ENCODE measurements at regions not wholly inside any gene's neighbourhood (a gene's known extent, or its start where the extent isn't known, plus 50 kb on each side); places are given as distances from the start of the nearest gene placed in this dataset.

GRCh38 chr20:41798930-41799502, 180.8 kb upstream of the CHD6 start:
- TF ChIP-seq, protein P1, sequence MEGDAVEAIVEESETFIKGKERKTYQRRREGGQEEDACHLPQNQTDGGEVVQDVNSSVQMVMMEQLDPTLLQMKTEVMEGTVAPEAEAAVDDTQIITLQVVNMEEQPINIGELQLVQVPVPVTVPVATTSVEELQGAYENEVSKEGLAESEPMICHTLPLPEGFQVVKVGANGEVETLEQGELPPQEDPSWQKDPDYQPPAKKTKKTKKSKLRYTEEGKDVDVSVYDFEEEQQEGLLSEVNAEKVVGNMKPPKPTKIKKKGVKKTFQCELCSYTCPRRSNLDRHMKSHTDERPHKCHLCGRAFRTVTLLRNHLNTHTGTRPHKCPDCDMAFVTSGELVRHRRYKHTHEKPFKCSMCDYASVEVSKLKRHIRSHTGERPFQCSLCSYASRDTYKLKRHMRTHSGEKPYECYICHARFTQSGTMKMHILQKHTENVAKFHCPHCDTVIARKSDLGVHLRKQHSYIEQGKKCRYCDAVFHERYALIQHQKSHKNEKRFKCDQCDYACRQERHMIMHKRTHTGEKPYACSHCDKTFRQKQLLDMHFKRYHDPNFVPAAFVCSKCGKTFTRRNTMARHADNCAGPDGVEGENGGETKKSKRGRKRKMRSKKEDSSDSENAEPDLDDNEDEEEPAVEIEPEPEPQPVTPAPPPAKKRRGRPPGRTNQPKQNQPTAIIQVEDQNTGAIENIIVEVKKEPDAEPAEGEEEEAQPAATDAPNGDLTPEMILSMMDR (IDR thresholded peaks at IDR 0.05; ENCODE audit: low read length) = no peak
- no peak for TF ChIP-seq EZH2 (IDR thresholded peaks at IDR 0.05; ENCODE audit: borderline replicate concordance, low read length)
- no peaks in the 10 kb centered on the region for H4K20me1 ChIP-seq (ENCODE audit: insufficient read depth, low read length)

DNA sequence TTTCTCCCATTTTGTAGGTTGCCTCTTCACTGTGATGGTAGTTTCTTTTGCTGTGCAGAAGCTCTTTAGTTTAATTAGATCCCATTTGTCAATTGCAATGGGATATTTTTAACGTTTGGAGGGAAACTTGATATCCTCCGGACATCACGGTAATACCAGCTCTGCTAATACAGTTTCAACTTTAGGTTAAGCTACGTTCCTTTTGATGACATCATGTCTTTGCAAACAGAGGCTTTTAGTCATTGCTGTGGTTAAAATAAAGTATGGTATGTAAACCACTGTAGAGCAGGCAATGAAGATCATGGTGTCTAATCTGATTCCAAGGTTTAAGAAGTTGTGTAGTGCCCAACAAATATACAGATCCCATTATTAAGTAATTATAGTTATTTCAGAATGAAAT, 168.0 kb upstream of the CHD6 start:
- no peak overlapping the region for H2AFZ ChIP-seq (ENCODE audit: low read length)
- H3K9ac ChIP-seq (ENCODE audit: low read length) = no peak overlapping the region
- H3K4me3 ChIP-seq (ENCODE audit: low read depth, low read length, poor library complexity, severe bottlenecking) = no peak overlapping the region
- no peaks in the 10 kb centered on the region for H3K9me3 ChIP-seq (ENCODE audit: low read length)
- H3K9me2 ChIP-seq (ENCODE audit: low read depth, low read length) = no peaks in the 10 kb centered on the region
- no peaks in the 10 kb centered on the region for H3K27me3 ChIP-seq (ENCODE audit: insufficient read depth, low read length)
- no peaks in the 10 kb centered on the region for H3K36me3 ChIP-seq (ENCODE audit: insufficient read depth, low read length)
- H3K4me1 ChIP-seq (ENCODE audit: insufficient read depth, low read length, severe bottlenecking) = no peaks in the 10 kb centered on the region
- no peaks in the 10 kb centered on the region for H4K20me1 ChIP-seq (ENCODE audit: insufficient read depth, low read length)
- H3K79me2 ChIP-seq (ENCODE audit: insufficient read depth, low read length) = no peaks in the 10 kb centered on the region
- no peak overlapping the region for H3K4me2 ChIP-seq (ENCODE audit: low read length)
- no peaks in the 10 kb centered on the region for H3F3A ChIP-seq (ENCODE audit: insufficient read depth, low read length)
- no peak for TF ChIP-seq EZH2 (IDR thresholded peaks at IDR 0.05; ENCODE audit: borderline replicate concordance, low read length)
- TF ChIP-seq, protein P1 (IDR thresholded peaks at IDR 0.05; ENCODE audit: low read length) = no peak
- H3K27ac ChIP-seq (ENCODE audit: low read depth, low read length, poor library complexity, severe bottlenecking) = no peak overlapping the region

More at GRCh38 chr20:41798930-41799502, 180.8 kb upstream of the CHD6 start:
- H3K27ac ChIP-seq (ENCODE audit: low read depth, low read length, poor library complexity, severe bottlenecking) = no peak overlapping the region
- H3K79me2 ChIP-seq (ENCODE audit: insufficient read depth, low read length) = no peaks in the 10 kb centered on the region
- no peak overlapping the region for H3K4me3 ChIP-seq (ENCODE audit: low read depth, low read length, poor library complexity, severe bottlenecking)
- no peak overlapping the region for H2AFZ ChIP-seq (ENCODE audit: low read length)
- no peaks in the 10 kb centered on the region for H3K9me2 ChIP-seq (ENCODE audit: low read depth, low read length)
- no peaks in the 10 kb centered on the region for H3F3A ChIP-seq (ENCODE audit: insufficient read depth, low read length)
- H3K4me2 ChIP-seq (ENCODE audit: low read length) = no peak overlapping the region
- no peaks in the 10 kb centered on the region for H3K4me1 ChIP-seq (ENCODE audit: insufficient read depth, low read length, severe bottlenecking)
- no peaks in the 10 kb centered on the region for H3K9me3 ChIP-seq (ENCODE audit: low read length)
- no peaks in the 10 kb centered on the region for H3K27me3 ChIP-seq (ENCODE audit: insufficient read depth, low read length)
- H3K9ac ChIP-seq (ENCODE audit: low read length) = no peak overlapping the region
- H3K36me3 ChIP-seq (ENCODE audit: insufficient read depth, low read length) = no peaks in the 10 kb centered on the region

DNA sequence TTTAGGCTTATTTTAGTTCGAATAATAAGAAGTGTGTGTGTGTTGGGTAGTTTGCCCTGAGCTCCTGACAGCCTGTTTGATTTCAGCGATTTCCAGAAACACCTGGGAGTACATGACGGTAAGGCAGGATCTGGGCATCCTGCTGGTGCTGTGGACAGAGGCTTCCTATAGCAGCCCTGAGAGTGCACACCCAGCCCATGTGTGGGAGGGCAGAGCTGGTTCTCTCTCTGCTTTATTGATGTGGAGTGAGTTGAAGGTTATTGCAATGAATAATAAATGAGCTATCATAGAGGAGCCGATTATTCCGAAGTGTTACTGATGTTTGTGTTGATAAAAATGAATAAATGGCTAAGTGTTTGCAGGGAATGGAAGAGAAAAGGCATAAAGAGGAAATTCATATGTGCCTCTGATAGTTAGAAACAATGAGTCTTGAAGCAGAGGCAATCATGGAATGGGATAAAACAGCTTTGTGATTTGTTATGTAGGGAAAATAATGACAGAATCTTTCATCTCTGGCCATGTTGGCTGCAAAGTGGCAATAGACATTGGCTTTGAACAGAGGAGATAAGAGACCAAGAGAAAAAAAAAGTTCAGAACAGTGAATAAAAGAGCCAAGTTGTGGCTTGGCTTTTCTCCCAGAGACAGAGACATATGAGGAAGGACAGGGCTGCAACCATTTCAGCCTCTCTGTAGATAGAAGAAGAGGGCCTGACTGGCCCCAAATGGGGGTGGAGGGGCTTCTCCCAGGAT, 166.2 kb upstream of the CHD6 start:
- Histone ChIP-seq H3K9me3 (ENCODE audit: low read length) (no peaks in the 10 kb centered on the region), H3K27ac (ENCODE audit: low read depth, low read length, poor library complexity, severe bottlenecking) (no peak overlapping the region), H2AFZ (ENCODE audit: low read length) (no peak overlapping the region), H3F3A (ENCODE audit: insufficient read depth, low read length) (no peaks in the 10 kb centered on the region), H3K4me3 (ENCODE audit: low read depth, low read length, poor library complexity, severe bottlenecking) (no peak overlapping the region), H3K79me2 (ENCODE audit: insufficient read depth, low read length) (no peaks in the 10 kb centered on the region), H3K36me3 (ENCODE audit: insufficient read depth, low read length) (no peaks in the 10 kb centered on the region), H3K9me2 (ENCODE audit: low read depth, low read length) (no peaks in the 10 kb centered on the region), H4K20me1 (ENCODE audit: insufficient read depth, low read length) (no peaks in the 10 kb centered on the region), H3K4me1 (ENCODE audit: insufficient read depth, low read length, severe bottlenecking) (no peaks in the 10 kb centered on the region), H3K4me2 (ENCODE audit: low read length) (no peak overlapping the region), H3K9ac (ENCODE audit: low read length) (no peak overlapping the region), H3K27me3 (ENCODE audit: insufficient read depth, low read length) (no peaks in the 10 kb centered on the region)
- no peak for TF ChIP-seq EZH2 (IDR thresholded peaks at IDR 0.05; ENCODE audit: borderline replicate concordance, low read length)
- TF ChIP-seq, protein P1 (IDR thresholded peaks at IDR 0.05; ENCODE audit: low read length) = no peak
